ENCODE measurements at regions not wholly inside any gene's neighbourhood (a gene's known extent, or its start where the extent isn't known, plus 50 kb on each side); places are given as distances from the start of the nearest gene placed in this dataset.

- no peaks in the 10 kb centered on the region for H3K36me3 Mint-ChIP-seq (ENCODE audit: low read depth)
- TF ChIP-seq CTCF (IDR thresholded peaks at IDR 0.05) = no peak
- no peaks in the 10 kb centered on the region for H3K4me1 Mint-ChIP-seq (ENCODE audit: low read depth)
- no peak overlapping the region for H3K4me3 Mint-ChIP-seq
- no peak for DNase-seq
- no peaks in the 10 kb centered on the region for H3K27me3 Mint-ChIP-seq (ENCODE audit: insufficient read depth)
- H3K9me3 Mint-ChIP-seq = peaks cover 30% of the 10 kb centered on the region
- no peak overlapping the region for H3K27ac Mint-ChIP-seq
Measured at GRCh38 chr12:13697973-13698372, 283.4 kb downstream of the GRIN2B start.

- no peak overlapping the region for H3K4me3 Mint-ChIP-seq
- no peaks in the 10 kb centered on the region for H3K27me3 Mint-ChIP-seq (ENCODE audit: insufficient read depth)
- H3K4me1 Mint-ChIP-seq (ENCODE audit: low read depth) = no peaks in the 10 kb centered on the region
- TF ChIP-seq CTCF (IDR thresholded peaks at IDR 0.05) = no peak
- DNase-seq = no peak
- H3K36me3 Mint-ChIP-seq (ENCODE audit: low read depth) = no peaks in the 10 kb centered on the region
- peaks cover 41% of the 10 kb centered on the region for H3K9me3 Mint-ChIP-seq
- no peak overlapping the region for H3K27ac Mint-ChIP-seq
Measured at GRCh38 chr12:13695781-13696180, 285.6 kb downstream of the GRIN2B start.

GRCh38 chr12:13692332-13692731 lies 289.1 kb downstream of the GRIN2B start:
- DNase-seq = no peak
- peaks cover 45% of the 10 kb centered on the region for H3K9me3 Mint-ChIP-seq
- no peaks in the 10 kb centered on the region for H3K36me3 Mint-ChIP-seq (ENCODE audit: low read depth)
- H3K4me3 Mint-ChIP-seq = no peak overlapping the region
- TF ChIP-seq CTCF (IDR thresholded peaks at IDR 0.05) = no peak
- H3K4me1 Mint-ChIP-seq (ENCODE audit: low read depth) = no peaks in the 10 kb centered on the region
- no peaks in the 10 kb centered on the region for H3K27me3 Mint-ChIP-seq (ENCODE audit: insufficient read depth)
- H3K27ac Mint-ChIP-seq = no peak overlapping the region

- no peaks in the 10 kb centered on the region for H3K4me1 Mint-ChIP-seq (ENCODE audit: low read depth)
- H3K4me3 Mint-ChIP-seq = no peak overlapping the region
- no peak for DNase-seq
- H3K9me3 Mint-ChIP-seq = peaks cover 43% of the 10 kb centered on the region
- no peaks in the 10 kb centered on the region for H3K36me3 Mint-ChIP-seq (ENCODE audit: low read depth)
- no peak for TF ChIP-seq CTCF (IDR thresholded peaks at IDR 0.05)
- no peak overlapping the region for H3K27ac Mint-ChIP-seq
- no peaks in the 10 kb centered on the region for H3K27me3 Mint-ChIP-seq (ENCODE audit: insufficient read depth)
Measured at GRCh38 chr12:13691598-13691997, 289.8 kb downstream of the GRIN2B start.

GRCh38 chr12:13687633-13688032 lies 293.8 kb downstream of the GRIN2B start:
- Mint-ChIP-seq H3K4me3 (no peak overlapping the region), H3K27me3 (ENCODE audit: insufficient read depth) (no peaks in the 10 kb centered on the region), H3K9me3 (peaks cover 27% of the 10 kb centered on the region), H3K36me3 (ENCODE audit: low read depth) (no peaks in the 10 kb centered on the region), H3K4me1 (ENCODE audit: low read depth) (no peaks in the 10 kb centered on the region), H3K27ac (no peak overlapping the region)
- TF ChIP-seq CTCF (IDR thresholded peaks at IDR 0.05) = no peak
- no peak for DNase-seq

GRCh38 chr12:13686260-13686659 lies 295.1 kb downstream of the GRIN2B start:
- H3K36me3 Mint-ChIP-seq (ENCODE audit: low read depth) = no peaks in the 10 kb centered on the region
- no peak for TF ChIP-seq CTCF (IDR thresholded peaks at IDR 0.05)
- no peaks in the 10 kb centered on the region for H3K4me1 Mint-ChIP-seq (ENCODE audit: low read depth)
- H3K27ac Mint-ChIP-seq = no peak overlapping the region
- peaks cover 18% of the 10 kb centered on the region for H3K9me3 Mint-ChIP-seq
- H3K27me3 Mint-ChIP-seq (ENCODE audit: insufficient read depth) = no peaks in the 10 kb centered on the region
- no peak overlapping the region for H3K4me3 Mint-ChIP-seq
- no peak for DNase-seq

All from HFFc6 (cell line).